Loucy (cell line): ENCODE measurements at regions not wholly inside any gene's neighbourhood (a gene's known extent, or its start where the extent isn't known, plus 50 kb on each side); places are given as distances from the start of the nearest gene placed in this dataset.

Source experiments
- H2AFZ ChIP-seq: fragments of 200-600 bp; sonication (generic); 2 replicates; pipeline ENCODE4 v1.6.0; 2016; ENCODE audit warnings: antibody characterized with exemption, mild to moderate bottlenecking, low read length, moderate library complexity
- H3F3A ChIP-seq: fragments of 200-600 bp; 2 replicates; pipeline ENCODE4 v1.6.0; 2016; ENCODE audit warnings: antibody characterized with exemption, low read depth, mild to moderate bottlenecking
- H3K27me3 ChIP-seq: fragments of 200-600 bp; sonication (generic); 2 replicates; pipeline ENCODE4 v1.6.1; 2014; ENCODE audit warnings: low read length, mild to moderate bottlenecking; ENCODE audit not compliant: insufficient read depth, poor library complexity, severe bottlenecking
- H3K36me3 ChIP-seq: fragments of 200-600 bp; sonication (generic); 2 replicates; pipeline ENCODE4 v1.6.1; 2016; ENCODE audit warnings: low read length; ENCODE audit not compliant: insufficient read depth
- H3K4me1 ChIP-seq: fragments of 200-600 bp; sonication (generic); 2 replicates; pipeline ENCODE4 v1.5.1; 2014; ENCODE audit warnings: low read length, mild to moderate bottlenecking; ENCODE audit not compliant: insufficient read depth, poor library complexity, severe bottlenecking
- H3K4me2 ChIP-seq: fragments of 200-600 bp; sonication (generic); 2 replicates; pipeline ENCODE4 v1.6.0; 2014; ENCODE audit warnings: antibody characterized with exemption, low read length, low read depth, mild to moderate bottlenecking; ENCODE audit not compliant: poor library complexity, severe bottlenecking
- H3K4me3 ChIP-seq: fragments of 200-600 bp; sonication (generic); 2 replicates; pipeline ENCODE4 v1.5.1; 2014; ENCODE audit warnings: low read length, mild to moderate bottlenecking, mixed read lengths; ENCODE audit not compliant: poor library complexity, severe bottlenecking
- H3K79me2 ChIP-seq: fragments of 200-600 bp; sonication (generic); 2 replicates; pipeline ENCODE4 v1.6.1; 2014; ENCODE audit warnings: low read length; ENCODE audit not compliant: insufficient read depth
- H3K9ac ChIP-seq: fragments of 200-600 bp; sonication (generic); 2 replicates; pipeline ENCODE4 v1.6.0; 2014; ENCODE audit warnings: mild to moderate bottlenecking, low read depth, low read length, moderate library complexity; ENCODE audit not compliant: poor library complexity, severe bottlenecking
- H3K9me2 ChIP-seq: fragments of 200-600 bp; sonication (generic); replicated peaks from 2 replicates; pipeline ENCODE4 v1.6.1; 2016; ENCODE audit warnings: low read depth, low read length, mixed read lengths
- H3K9me3 ChIP-seq: fragments of 200-600 bp; sonication (generic); 2 replicates; pipeline ENCODE4 v1.6.1; 2014; ENCODE audit warnings: mild to moderate bottlenecking, antibody characterized with exemption, low read length, low read depth; ENCODE audit not compliant: insufficient read depth
- H4K20me1 ChIP-seq: fragments of 200-600 bp; sonication (generic); 2 replicates; pipeline ENCODE4 v1.6.0; 2014; ENCODE audit warnings: antibody characterized with exemption, low read length, mild to moderate bottlenecking; ENCODE audit not compliant: insufficient read depth, poor library complexity, severe bottlenecking
- CTCF ChIP-seq: fragments of 200-600 bp; sonication (generic); conservative IDR thresholded peaks from 2 replicates; pipeline ENCODE4 v1.5.1; 2014; ENCODE audit warnings: mild to moderate bottlenecking, antibody characterized with exemption, low read length
- EZH2phosphoT487 ChIP-seq: fragments of 200-600 bp; IDR thresholded peaks from 2 replicates; pipeline ENCODE4 v1.6.1; 2018; ENCODE audit warnings: antibody characterized with exemption, mild to moderate bottlenecking, moderate library complexity, borderline replicate concordance

DNA sequence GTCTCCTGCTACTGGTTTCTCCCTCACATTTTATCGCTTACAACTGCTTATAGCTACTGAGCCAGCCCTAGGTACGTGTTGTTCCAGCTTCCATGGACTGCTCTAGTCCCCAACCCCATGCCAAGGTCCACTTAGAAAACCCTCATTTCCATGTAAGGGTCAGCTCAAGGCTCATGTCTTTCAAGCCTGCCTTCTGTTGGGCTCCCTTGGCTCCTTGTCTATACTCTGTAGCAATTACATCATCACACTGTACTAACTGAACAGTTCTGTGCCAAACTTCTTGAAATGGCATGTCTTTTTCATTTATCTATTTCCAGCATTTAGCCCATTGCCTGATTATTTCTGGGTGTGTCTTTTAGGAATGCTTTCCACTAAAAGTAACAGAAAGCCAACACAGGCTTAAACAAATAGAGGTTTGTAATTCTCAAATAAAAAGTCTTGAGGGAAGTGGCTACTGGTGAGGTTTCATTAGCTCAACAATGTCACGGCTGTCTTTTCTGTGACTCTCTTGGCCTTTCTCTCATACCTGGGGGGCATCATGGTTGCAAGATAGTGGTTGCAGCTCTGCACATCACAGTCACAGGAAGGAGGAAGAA, 317.6 kb downstream of the TPBG start:
- no peak overlapping the region for H3K9ac ChIP-seq
- H3K4me2 ChIP-seq, result no peak overlapping the region
- H3F3A ChIP-seq, result no peaks in the 10 kb centered on the region
- H2AFZ ChIP-seq, result no peak overlapping the region
- no peaks in the 10 kb centered on the region for H3K36me3 ChIP-seq
- no peaks in the 10 kb centered on the region for H4K20me1 ChIP-seq
- no peak for TF ChIP-seq EZH2phosphoT487
- no peak for TF ChIP-seq CTCF
- no peaks in the 10 kb centered on the region for H3K9me2 ChIP-seq
- no peaks in the 10 kb centered on the region for H3K4me1 ChIP-seq
- no peak overlapping the region for H3K4me3 ChIP-seq
- H3K79me2 ChIP-seq, result no peaks in the 10 kb centered on the region
- H3K9me3 ChIP-seq, result no peaks in the 10 kb centered on the region
- no peaks in the 10 kb centered on the region for H3K27me3 ChIP-seq

- no peaks in the 10 kb centered on the region for H3K4me1 ChIP-seq
- H3K9ac ChIP-seq, result no peak overlapping the region
- TF ChIP-seq EZH2phosphoT487 (no peak), CTCF (no peak)
- H4K20me1 ChIP-seq, result no peaks in the 10 kb centered on the region
- no peak overlapping the region for H2AFZ ChIP-seq
- no peaks in the 10 kb centered on the region for H3F3A ChIP-seq
- no peaks in the 10 kb centered on the region for H3K79me2 ChIP-seq
- H3K9me3 ChIP-seq, result no peaks in the 10 kb centered on the region
- H3K36me3 ChIP-seq, result no peaks in the 10 kb centered on the region
- no peak overlapping the region for H3K4me2 ChIP-seq
- no peaks in the 10 kb centered on the region for H3K9me2 ChIP-seq
- no peaks in the 10 kb centered on the region for H3K27me3 ChIP-seq
- H3K4me3 ChIP-seq, result no peak overlapping the region
Measured at GRCh38 chr6:82686719-82687118, 323.1 kb downstream of the TPBG start.

- no peak overlapping the region for H3K4me3 ChIP-seq
- no peaks in the 10 kb centered on the region for H4K20me1 ChIP-seq
- no peak overlapping the region for H3K4me2 ChIP-seq
- TF ChIP-seq CTCF (no peak), EZH2phosphoT487 (no peak)
- H3K27me3 ChIP-seq, result no peaks in the 10 kb centered on the region
- no peaks in the 10 kb centered on the region for H3K9me3 ChIP-seq
- H3K9ac ChIP-seq, result no peak overlapping the region
- H3K9me2 ChIP-seq, result no peaks in the 10 kb centered on the region
- no peaks in the 10 kb centered on the region for H3K79me2 ChIP-seq
- no peaks in the 10 kb centered on the region for H3F3A ChIP-seq
- no peaks in the 10 kb centered on the region for H3K36me3 ChIP-seq
- no peak overlapping the region for H2AFZ ChIP-seq
- no peaks in the 10 kb centered on the region for H3K4me1 ChIP-seq
Measured at GRCh38 chr6:82687855-82688254, 324.2 kb downstream of the TPBG start.
